UCSD-AML1 (cell line): ENCODE measurements at regions not wholly inside any gene's neighbourhood (a gene's known extent, or its start where the extent isn't known, plus 50 kb on each side); places are given as distances from the start of the nearest gene placed in this dataset.
A peak's percentile ranks its signal among the peaks of the same experiment; 100 is the strongest.

ENCODE experiments used
- DNase-seq: peaks from one replicate; lab custom pipeline; 2025; ENCODE audit not compliant: unreplicated experiment; lab: John Stamatoyannopoulos, UW

DNA sequence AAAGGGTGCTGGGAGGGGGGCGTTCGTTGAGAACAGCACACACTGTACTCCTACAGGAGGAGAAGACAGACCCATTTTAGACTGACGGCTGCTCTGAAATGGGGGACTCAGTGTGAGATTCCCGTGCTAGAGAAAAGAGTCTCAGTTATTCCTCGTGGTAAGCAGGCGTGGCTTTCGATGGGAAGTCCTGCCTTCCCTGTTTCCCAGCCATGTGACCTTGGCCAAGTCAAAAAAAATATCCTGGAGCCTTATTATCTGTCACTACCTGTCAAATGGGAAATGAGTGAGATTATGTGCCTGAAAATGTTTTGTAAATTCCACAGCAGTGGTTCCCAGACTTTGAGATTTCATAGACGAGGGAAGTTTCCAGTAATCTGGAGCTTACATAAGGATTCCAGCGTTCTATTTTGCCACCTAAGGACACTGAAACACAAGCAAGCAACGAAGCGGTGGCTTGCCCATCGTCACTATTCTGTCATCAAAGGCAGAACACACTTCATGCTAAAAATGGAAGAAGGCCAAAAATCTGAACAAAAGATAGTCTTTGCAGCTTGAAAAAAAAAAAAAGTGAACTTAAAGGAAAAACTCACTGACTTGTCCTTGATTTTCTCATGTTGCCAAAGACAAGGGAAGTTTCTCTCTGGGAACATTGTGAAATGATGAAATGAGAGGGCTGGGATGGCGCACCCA lies 253.4 kb upstream of the RPL38 start:
- DNase-seq, result no peak

DNA sequence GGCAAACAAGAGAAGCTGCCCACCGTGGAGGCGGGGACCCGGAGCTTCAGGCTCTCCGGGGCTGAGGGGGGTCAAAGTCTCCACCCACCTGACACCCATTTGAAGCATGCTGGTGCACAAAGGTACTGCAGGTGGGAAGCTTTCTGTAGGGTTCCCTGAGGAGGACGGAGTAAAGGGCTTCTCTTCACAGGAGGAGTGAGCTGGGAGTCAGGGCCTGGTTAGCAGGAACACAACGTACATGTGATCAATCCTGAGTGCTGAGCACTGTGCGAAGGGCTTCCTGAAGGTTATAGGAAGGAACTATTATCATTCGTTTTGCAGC lies 252.9 kb upstream of the RPL38 start:
- DNase-seq, result no peak

DNA sequence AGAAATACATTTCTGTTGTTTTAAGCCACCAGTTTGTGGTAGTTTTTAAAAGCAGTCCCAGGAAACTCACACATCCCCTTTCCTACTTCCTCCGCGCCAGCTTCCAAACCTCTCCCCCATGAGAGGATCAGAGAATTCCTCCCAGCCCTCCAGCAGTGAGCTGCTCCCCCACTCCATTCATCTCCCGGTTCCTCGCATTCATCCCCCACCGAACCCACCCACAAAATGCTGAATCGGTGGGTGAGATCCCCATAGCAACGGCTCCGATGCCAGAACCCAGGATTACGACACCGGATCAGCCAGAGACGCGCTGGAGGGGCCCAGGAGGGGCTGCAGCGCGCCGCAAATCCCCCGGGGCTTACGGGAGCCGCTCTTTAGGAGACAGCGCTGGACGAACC lies 251.4 kb upstream of the RPL38 start:
- DNase-seq, result no peak

DNA sequence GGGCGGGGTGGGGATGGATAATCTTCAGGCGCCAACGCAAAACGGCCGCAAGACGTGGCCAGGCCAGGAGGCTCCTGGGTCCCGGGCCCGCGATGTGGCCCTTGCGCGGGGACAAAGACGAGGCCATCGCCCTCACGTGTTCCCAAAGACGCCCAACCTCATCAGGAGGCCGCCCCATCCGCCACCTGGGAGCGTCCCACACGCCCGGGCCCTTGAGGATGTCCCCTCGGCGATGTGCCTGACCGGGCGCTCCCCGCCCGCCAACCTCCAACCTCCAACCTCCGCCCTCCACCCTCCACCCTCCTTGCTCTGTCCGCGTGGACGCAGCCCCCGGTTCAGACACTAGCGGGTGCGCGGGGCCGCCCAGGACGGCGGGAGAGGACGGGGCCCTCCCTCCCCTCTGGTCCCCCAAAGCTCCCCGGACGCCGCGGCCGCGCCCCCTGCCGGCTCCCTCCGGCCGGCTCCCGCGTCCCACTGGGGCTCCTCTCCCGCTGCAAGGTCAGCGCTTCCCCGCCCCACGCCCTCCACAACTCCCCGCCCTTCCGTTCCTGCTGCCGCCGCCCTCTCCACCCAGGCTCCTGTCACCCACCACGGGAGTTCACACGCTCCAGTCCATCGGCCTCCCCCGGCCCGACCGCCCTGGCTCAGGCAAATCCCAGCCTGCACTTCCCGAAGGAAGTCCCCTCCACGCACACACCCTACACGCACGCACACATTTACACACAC lies 250.8 kb upstream of the RPL38 start:
- DNase-seq, result no peak

DNA sequence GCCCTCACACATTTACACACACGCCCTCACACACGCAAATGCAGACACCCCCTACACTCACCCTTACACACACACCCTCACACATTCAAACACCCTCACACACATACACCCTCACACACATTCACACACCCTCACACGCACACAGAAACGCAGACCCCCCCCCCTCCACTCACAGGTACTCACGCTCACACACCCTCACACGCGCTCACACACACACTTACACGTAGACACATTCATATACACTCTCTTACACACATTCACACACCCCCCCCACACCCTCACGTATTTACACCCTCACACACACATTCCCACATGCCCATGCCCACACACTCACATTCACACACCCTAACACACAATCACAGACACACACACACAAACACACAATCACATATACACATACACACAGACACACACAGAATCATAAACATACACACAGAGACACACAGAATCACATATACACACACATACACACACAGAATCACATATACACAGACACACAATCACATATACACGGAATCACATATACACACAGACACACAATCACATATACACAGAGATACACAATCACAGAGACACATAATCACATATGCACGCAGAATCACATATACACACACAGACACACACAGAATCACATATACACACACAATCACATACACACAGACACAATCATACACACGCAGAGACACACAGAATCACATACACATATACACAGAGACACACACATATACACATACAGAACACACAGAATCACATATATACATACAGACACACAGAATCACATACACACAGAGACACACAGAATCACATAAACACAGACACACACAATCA lies 250.1 kb upstream of the RPL38 start:
- DNase-seq, result no peak

DNA sequence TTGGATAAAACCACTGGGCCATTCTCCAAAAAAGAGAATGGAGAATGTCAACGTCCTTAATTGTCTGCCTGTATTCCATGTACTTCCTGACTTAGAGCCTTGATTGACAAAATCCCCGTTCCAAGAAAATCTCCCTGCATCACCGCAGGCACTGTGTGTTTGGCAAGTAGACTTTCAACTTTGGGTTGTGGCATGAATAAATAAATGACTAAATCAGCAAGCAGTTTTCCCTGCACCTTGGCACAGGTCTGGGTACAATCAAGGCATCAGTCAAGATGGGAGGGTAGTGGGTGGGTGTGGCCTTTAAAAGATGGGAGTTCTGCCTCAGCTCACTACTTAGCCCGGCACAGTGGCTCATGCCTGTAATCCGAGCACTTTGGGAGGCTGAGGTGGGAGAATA lies 248.5 kb upstream of the RPL38 start:
- DNase-seq, result no peak

DNA sequence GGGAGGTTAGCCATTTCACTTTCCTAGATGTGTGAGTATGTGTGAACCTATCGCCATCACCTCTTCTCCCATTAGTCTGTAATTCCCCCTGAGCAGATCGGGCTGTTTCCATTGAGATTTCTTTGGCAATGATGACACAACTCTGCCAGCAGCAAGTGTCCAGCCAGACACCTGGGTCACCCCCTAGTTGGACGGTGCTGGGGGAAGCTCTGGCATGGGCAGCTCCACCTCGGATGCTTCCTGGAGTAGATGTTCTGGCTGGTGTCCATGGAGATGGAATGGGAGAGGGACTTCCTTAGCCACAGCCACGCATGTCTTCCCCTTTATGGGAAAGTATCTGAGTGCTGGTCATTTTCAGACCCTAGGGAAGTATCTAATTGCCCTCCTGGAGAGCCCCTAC lies 247.9 kb upstream of the RPL38 start:
- no peak for DNase-seq

DNA sequence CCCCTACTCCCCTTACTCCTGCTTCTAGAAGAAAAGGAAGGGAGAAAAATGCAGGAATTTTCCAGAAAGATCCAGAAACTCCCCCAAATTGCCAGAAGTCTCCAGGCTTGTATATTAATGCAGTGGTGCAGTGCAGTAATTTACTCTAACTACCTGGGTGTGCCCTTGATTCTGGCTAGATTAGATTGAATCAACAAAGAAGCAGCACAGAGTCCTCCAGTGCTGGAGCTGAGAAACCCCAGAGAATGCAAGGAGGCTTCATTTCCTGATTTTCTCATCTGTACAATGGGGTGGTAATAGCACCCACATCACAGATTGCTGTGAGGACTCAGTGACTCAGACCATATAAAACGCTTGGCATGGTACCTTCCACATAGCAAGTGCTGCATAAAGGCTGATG lies 247.3 kb upstream of the RPL38 start:
- DNase-seq, result no peak

DNA sequence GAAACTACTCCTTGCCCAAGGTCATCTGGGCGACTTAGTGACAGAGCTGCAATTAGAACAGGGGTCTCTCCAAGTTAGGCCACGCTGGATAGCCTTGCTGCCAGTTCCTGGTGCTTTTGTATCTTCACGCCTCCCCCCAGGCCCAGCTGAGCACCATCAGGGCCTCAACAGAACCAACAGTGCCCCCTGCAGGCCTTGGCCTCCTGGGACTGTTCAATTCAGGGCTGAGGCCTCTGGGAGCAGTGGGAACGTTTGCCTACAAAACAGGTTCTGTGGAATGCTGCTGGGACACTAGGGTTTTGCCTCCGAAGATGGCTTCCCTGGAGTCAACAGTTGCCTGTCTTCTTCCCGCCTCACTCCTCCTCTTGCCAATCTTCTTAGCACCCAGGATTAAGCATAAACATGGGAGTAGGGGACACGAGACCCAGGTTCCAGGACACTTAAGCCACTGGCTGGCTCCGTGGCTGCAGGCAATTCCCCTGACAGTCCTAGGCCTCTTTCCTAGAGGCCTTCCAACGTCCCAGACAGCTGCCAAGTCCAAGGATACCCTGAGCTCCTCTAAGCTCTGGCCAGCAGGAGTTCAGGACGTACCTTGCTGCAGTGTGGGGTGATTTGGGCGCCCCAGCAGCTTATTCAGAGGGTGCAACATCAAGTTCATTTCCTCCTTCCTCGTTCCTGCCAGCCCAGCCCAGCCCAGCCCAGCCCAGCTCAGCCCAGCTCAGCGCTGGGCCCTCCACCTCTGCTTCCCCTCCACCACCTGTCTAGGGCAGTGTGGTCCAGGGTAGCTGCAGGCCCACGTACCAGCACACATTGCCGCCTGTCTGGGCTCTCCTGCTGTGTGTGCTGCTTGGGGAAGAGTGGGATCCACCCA lies 246.6 kb upstream of the RPL38 start:
- peak; percentile 43 for DNase-seq

DNA sequence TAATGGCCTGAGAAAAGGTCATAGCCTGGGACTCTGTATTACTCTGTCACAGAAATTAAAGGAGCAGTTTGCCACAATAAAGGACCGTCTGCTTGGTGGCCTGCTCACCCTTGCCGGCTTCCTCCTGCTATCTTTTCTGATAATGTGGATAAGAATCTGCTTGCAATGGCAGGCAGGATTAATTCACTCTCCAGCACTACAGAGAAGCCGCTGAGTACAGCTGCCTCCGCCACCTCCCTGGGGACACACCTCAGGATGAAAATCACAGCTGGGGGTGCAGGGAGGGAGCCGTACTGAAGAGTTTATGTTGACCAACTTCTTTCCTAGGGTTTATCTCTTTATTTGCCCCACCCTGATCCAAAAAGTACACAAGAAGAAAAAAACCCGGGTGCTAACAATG lies 245.9 kb upstream of the RPL38 start:
- DNase-seq, result no peak

DNA sequence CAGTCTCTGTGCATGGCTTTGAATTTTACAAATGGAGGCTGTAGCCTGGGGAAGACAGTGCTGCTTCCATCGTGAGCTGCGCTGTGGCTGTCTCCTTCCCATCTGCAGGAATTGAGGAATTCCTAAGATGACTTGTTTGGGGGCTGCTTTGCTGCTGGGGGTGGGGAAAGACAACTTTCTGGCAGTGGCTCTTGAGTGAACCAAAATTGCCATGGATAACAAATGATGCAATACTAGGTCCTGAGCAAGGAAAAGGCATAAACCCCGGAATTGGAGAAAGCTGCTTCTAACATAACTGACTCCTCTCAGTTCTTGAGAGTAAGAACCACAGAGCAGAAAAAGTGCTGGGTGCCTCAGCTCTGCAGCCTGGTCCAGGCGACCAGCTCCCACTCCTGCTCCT lies 245.0 kb upstream of the RPL38 start:
- no peak for DNase-seq

DNA sequence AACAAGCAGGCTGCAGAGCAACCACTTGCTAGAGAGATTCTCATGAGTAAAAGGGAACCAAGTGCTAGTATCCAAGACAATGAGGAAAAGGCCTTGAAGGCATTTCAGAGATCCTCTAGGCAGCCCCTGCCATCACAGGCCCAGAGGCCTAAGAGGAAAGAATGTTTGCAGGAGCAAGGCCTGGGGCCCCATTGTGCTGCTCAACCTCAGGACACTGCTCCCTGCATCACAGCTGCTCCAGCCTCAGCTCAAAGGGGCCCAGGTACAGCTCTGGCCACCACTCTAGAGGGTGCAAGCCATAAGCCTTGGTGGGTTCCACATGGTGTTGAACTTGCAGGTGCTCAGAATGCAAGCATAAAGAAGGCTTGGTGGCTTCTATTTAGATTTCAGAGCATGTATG lies 243.0 kb upstream of the RPL38 start:
- no peak for DNase-seq

DNA sequence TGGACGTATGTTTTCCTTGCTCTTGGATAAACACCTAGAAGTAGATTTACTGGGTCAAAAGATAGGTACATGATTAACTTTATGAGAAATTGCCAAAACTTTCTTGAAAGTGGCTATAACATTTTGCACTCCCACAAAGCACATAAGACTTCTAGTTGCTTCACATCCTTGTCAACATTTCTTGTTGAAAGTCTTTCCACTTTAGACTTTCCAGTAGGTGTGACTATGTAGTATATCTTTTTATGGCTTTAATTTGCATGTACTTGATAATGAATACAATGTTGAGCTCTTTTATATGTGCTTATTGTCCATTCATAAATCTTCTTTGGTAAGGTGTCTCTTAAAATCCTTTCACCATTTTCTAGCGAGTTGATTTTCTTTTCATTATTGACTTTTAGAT lies 241.2 kb upstream of the RPL38 start:
- DNase-seq, result no peak

DNA sequence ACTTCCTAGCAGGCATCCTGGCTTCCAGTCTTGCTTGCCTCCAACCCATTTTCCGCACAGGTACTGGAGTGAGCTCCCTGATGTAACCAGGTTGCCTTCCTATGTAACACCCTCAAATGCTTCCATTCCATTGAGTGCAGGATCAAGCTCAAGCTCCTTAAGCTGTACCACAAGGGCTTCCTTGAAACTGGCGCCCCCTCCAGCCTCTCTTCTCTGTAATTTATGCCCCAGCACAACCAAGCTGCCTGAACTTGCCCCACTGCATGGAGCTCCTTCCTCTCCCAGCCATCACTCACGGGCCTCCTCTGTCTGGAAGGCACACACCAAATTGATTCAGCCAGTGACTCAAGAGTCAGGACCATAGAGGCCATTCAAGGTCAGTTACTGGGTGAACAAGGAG lies 234.8 kb upstream of the RPL38 start:
- DNase-seq, result no peak

DNA sequence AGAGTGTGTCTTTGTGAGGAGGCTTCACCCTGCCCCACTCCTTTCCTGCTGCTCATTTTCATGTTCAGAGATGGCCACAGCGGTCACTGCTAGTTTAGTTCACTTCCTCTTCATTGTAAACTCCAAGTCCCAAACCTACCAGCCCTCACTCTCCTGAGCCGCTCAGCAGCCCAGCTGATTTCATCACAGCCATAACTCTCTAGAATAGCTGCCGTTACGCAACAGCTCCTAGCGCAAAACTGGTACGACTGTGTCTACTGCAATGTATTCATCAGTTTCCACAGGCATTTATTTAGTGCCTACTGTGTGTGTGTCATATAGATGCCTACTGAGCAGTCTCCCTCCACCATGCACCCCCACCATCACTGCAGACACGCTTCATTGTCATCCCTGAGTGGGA lies 233.5 kb upstream of the RPL38 start:
- DNase-seq, result no peak

DNA sequence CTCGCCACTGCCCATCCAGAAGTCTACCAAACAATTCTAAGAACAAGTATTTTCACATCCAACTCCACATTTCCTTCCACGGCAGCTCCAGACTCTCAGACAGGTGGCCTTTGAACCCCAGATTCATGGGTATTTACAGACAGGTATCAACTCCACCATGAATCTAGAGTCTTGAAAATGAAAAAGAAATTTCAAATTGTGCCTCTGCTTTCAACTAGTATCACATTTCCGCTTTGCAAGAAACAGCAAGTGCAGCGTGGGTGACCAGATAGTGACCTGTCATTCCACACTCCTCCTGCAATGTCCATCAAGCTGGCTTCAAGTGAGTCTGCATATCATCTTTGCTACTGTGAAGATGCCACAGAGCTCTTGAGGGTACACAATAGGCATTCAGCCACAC lies 232.4 kb upstream of the RPL38 start:
- no peak for DNase-seq

DNA sequence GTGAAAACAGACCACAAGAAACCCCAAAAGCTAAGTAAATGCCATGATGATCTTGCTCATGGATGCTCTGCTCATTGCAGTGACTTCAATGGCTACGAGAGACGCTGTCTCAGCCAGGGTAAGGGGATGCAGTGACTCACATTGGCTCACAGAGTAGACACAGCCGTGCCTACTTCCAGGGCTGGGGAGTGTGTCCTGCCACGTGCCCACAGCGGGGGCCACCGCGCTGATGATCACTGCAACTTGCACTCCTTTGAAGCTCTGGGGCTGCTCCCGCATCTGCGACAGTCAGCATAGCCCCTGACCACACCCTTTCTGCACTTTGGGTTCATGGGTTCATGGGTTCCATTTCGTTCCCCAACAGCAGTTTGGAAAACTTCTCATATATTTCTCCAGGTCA lies 231.4 kb upstream of the RPL38 start:
- DNase-seq, result no peak

DNA sequence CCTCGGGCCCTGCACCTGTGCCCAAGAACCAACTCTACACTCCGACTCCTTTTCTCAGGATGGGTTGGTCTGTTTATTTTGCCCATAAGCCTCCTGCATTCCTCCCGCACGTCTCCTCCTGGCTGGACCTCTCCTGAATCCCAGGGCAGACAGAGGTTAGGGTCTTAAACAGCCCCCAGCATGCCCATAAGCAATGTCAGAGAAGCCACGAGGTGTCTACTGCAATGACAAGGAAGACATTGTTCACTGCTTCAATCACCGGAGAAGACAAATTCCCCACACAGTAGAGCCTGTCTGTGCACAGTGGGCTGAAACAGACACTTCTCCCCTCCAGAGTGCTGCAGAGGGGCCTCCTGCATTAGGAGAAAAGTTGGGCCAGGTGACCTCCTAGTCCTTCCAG lies 230.6 kb upstream of the RPL38 start:
- no peak for DNase-seq

DNA sequence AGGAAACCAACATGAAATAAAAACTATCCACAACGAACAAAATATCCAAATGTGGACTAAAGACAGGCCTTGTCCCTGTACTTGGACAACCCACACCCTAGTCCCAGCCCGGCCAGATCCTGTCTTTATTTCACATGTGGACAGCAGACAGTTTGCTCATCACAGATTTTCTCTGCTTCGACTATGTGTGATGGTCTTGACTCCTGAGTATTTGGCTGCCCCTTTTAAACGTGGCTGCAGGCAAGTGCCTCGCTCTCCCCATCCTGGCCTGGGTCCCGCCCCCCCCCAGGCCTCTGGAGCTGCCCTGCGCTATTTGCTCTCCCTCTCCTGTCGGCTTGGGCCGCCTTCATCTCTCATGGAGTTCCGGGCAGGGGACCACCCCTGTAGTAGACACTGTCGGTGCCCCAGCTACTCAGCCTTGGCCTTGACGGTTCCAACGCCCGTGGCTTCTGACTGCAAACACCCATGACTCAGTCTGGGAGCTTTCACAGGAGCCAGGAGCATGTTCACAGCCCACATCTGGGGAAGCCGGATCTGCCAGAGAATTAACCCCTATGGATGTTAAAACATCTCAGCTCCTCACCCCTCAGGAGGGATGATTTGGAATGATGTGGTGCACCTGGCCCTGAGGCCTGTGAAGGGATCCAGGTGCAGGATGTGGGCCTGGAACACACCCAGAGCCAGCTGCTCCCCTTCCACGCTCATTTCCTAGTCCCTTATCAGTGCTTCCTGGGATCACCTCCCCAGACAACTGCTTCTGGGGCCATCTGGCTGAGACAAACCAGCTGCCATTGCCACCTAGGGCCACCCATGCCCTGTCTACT lies 229.7 kb upstream of the RPL38 start:
- no peak for DNase-seq

DNA sequence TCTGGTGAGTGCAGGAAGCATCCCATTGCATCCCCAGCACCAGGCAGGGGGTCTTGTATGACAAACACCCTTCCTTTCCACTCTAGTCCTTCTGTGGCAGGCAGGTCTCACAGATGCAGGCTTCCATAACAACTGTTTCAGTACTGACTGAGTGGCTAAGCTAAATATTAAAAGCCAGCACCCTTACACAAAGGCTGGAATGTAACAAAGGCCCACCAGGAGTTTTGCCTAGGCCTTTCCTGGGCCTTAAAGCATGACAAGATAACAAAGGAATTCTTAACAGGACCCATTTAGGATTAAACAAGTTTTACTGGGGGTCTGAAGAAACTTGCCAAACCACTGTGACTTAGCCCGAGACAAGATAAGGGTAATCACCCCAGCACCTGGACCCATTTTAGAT lies 228.9 kb upstream of the RPL38 start:
- no peak for DNase-seq

DNA sequence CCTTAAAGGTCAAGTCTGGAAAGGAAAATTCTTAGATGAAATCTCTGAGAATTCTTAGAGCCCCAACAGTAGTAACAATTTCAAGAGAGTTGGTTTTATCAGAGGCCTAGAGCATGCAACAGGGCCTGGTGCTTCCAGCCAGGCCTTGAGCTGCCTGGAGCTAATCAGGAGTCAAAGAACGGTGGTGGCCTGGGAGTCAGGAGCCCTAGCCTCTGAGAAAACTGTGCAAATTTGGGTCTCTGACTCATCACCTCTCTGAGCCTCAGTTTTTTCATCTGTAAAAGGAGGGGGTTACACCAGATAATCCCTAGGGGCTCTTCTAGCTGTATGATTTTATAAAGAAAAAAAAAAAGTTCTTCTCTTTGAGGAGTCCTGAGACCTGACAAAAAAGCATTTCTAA lies 227.3 kb upstream of the RPL38 start:
- no peak for DNase-seq
